ENCODE measurements at regions not wholly inside any gene's neighbourhood (a gene's known extent, or its start where the extent isn't known, plus 50 kb on each side); places are given as distances from the start of the nearest gene placed in this dataset.
"Not testable (repeated sequence)": the region's sequence is repeated elsewhere in the genome, so short reads cannot be mapped to it uniquely, and the experiment has no call there.

- H3K9me2 ChIP-seq (ENCODE audit: insufficient read depth); H3K4me3 ChIP-seq; H3K4me1 ChIP-seq (ENCODE audit: insufficient read depth); H3K27ac ChIP-seq (ENCODE audit: low read depth); H2AFZ ChIP-seq; H3K79me2 ChIP-seq (replicated peaks; ENCODE audit: insufficient read depth); H3F3A ChIP-seq (replicated peaks; ENCODE audit: low read depth); ATAC-seq; DNase-seq (ENCODE audit: low spot score); H3K27me3 ChIP-seq (ENCODE audit: insufficient read depth); H3K4me1 Mint-ChIP-seq; H3K36me3 ChIP-seq (ENCODE audit: insufficient read depth); H3K27ac Mint-ChIP-seq; H3K27me3 Mint-ChIP-seq (ENCODE audit: insufficient read depth, low read depth, poor library complexity); H3K4me3 Mint-ChIP-seq; H3K4me2 ChIP-seq; H4K20me1 ChIP-seq (replicated peaks; ENCODE audit: insufficient read depth): not testable (repeated sequence)
- peaks cover 25% of the 10 kb centered on the region for H3K9me3 Mint-ChIP-seq
- peaks cover 15% of the 10 kb centered on the region; the same call in 2 of the 3 replicates for H3K36me3 Mint-ChIP-seq (ENCODE audit: low read depth)
Measured at GRCh38 chr3:144023543-144023942, 51.9 kb downstream of the DIPK2A start.

- H3F3A ChIP-seq (replicated peaks; ENCODE audit: low read depth), result no peaks in the 10 kb centered on the region
- no peaks in the 10 kb centered on the region for H3K4me1 ChIP-seq (ENCODE audit: insufficient read depth)
- no peaks in the 10 kb centered on the region for H3K27me3 Mint-ChIP-seq (ENCODE audit: insufficient read depth, low read depth, poor library complexity)
- no peak overlapping the region for H3K4me3 Mint-ChIP-seq
- no peaks in the 10 kb centered on the region for H4K20me1 ChIP-seq (replicated peaks; ENCODE audit: insufficient read depth)
- H3K27ac ChIP-seq (ENCODE audit: low read depth), result no peak overlapping the region
- no peak overlapping the region for H3K4me3 ChIP-seq
- no peaks in the 10 kb centered on the region for H3K9me2 ChIP-seq (ENCODE audit: insufficient read depth)
- H3K4me1 Mint-ChIP-seq, result peaks cover 9% of the 10 kb centered on the region
- no peaks in the 10 kb centered on the region for H3K36me3 ChIP-seq (ENCODE audit: insufficient read depth)
- peaks cover 8% of the 10 kb centered on the region; the same call in 2 of the 3 replicates for H3K9me3 Mint-ChIP-seq
- no peak for DNase-seq (ENCODE audit: low spot score)
- H3K27ac Mint-ChIP-seq, result no peak overlapping the region
- no peak for ATAC-seq
- TF ChIP-seq REST (IDR thresholded peaks at IDR 0.05; ENCODE audit: unreplicated experiment) (no peak), ZNF331 (CRISPR knock-in tag; IDR thresholded peaks at IDR 0.05; ENCODE audit: low read depth) (no peak), CTCF (conservative IDR thresholded peaks at IDR 0.05; ENCODE audit: low read depth in 2 of 2) (no peak), NANOG (IDR thresholded peaks at IDR 0.05; ENCODE audit: borderline replicate concordance) (no peak), EZH2phosphoT487 (IDR thresholded peaks at IDR 0.05; ENCODE audit: unreplicated experiment) (no peak), ZNF114 (CRISPR knock-in tag; IDR thresholded peaks at IDR 0.05) (no peak)
- H2AFZ ChIP-seq, result no peak overlapping the region
- H3K79me2 ChIP-seq (replicated peaks; ENCODE audit: insufficient read depth), result no peaks in the 10 kb centered on the region
- H3K4me2 ChIP-seq, result no peak overlapping the region
- H3K36me3 Mint-ChIP-seq (ENCODE audit: low read depth), result peaks cover 5% of the 10 kb centered on the region; the same call in 2 of the 3 replicates
- H3K27me3 ChIP-seq (ENCODE audit: insufficient read depth), result no peaks in the 10 kb centered on the region
Measured at GRCh38 chr3:144028798-144029411, 57.3 kb downstream of the DIPK2A start.
